ENCODE measurements at regions not wholly inside any gene's neighbourhood (a gene's known extent, or its start where the extent isn't known, plus 50 kb on each side); places are given as distances from the start of the nearest gene placed in this dataset.

DNA sequence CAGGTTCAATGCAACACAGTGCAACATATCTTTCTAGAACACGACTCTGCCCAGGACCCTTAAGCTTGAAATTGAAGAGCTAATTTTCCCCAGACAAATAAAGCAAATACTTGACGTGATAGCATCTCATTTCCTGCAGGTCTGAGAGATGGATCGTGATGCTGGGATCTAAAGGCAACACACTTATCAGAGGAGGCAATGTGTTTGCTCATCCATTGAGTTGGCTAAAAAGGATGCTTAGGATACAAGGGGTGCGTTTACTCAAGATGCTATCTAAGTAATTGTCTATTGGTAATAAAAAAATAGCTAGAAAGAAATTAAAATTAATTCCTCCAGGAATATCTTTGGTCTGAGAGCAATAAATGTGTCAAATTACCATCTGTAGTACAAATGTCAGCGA is 129.0 kb downstream of the SOCS6 start:
- TF ChIP-seq, protein P1, sequence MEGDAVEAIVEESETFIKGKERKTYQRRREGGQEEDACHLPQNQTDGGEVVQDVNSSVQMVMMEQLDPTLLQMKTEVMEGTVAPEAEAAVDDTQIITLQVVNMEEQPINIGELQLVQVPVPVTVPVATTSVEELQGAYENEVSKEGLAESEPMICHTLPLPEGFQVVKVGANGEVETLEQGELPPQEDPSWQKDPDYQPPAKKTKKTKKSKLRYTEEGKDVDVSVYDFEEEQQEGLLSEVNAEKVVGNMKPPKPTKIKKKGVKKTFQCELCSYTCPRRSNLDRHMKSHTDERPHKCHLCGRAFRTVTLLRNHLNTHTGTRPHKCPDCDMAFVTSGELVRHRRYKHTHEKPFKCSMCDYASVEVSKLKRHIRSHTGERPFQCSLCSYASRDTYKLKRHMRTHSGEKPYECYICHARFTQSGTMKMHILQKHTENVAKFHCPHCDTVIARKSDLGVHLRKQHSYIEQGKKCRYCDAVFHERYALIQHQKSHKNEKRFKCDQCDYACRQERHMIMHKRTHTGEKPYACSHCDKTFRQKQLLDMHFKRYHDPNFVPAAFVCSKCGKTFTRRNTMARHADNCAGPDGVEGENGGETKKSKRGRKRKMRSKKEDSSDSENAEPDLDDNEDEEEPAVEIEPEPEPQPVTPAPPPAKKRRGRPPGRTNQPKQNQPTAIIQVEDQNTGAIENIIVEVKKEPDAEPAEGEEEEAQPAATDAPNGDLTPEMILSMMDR (IDR thresholded peaks at IDR 0.05; ENCODE audit: low read length, missing control alignments): no peak
- no peak overlapping the region for H3K4me3 ChIP-seq (replicated peaks; ENCODE audit: low read depth, low read length)
- DNase-seq (ENCODE audit: low read depth): no peak

DNA sequence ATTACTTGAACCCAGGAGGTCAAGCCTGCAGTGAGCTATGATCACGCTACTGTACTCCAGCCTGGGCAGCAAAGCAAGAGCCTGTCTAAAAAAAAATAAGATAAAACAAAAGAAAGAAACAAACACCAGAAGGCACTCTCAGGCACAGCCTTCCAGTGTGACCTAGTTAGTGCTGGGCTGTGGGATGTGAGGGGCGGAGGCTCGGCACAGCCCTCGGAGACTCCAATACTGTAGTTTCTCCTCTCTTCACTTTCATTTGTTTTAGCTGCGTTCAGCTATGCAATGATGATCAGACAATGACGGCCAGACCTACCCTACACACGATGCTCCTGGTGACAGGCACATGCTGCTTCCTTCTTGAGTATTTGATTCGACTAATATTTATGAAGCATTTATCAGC is 127.7 kb downstream of the SOCS6 start:
- TF ChIP-seq, protein P1 (IDR thresholded peaks at IDR 0.05; ENCODE audit: low read length, missing control alignments): no peak
- DNase-seq (ENCODE audit: low read depth): no peak
- H3K4me3 ChIP-seq (replicated peaks; ENCODE audit: low read depth, low read length): no peak overlapping the region

DNA sequence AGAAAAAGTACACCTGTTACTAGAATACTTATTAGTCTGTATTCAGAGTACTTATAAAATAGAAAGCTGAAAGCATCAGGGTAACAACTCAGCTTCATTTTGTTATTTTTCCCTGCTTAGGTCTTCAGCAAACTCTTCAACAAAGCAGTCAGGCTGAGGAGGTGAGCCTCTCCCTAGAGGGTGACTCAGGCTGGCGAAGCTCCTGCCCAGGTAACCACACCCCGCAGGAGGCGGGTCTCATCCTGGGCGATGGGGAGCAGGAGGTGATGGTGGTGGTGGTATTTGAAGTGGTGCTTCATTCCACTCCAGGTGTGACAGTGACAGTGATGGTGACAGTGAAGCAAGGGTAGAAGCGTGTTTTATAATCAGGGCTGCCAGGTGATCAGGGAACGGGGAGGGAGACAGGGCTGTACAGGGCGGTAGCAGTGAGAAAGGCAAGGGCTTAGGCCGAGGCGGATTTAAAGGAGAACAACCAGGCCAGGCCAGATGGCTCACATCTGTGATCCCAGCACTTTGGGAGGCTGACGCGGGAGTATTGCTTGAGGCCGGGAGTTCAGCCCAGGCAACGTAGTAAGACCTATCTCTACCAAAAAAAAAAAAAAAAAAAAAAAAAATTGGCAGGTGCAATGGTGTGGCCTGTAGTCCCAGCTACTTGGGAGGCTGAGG is 127.1 kb downstream of the SOCS6 start:
- H3K4me3 ChIP-seq (replicated peaks; ENCODE audit: low read depth, low read length): no peak overlapping the region
- DNase-seq (ENCODE audit: low read depth): no peak
- TF ChIP-seq, protein P1 (IDR thresholded peaks at IDR 0.05; ENCODE audit: low read length, missing control alignments): no peak

- TF ChIP-seq, protein P1 (IDR thresholded peaks at IDR 0.05; ENCODE audit: low read length, missing control alignments): no peak
- no peak overlapping the region for H3K4me3 ChIP-seq (replicated peaks; ENCODE audit: low read depth, low read length)
- DNase-seq (ENCODE audit: low read depth): no peak
Measured at GRCh38 chr18:70414315-70414900, 125.6 kb downstream of the SOCS6 start.

GRCh38 chr18:70413455-70413854 is 124.6 kb downstream of the SOCS6 start:
- no peak for DNase-seq (ENCODE audit: low read depth)
- TF ChIP-seq, protein P1 (IDR thresholded peaks at IDR 0.05; ENCODE audit: low read length, missing control alignments): no peak

DNA sequence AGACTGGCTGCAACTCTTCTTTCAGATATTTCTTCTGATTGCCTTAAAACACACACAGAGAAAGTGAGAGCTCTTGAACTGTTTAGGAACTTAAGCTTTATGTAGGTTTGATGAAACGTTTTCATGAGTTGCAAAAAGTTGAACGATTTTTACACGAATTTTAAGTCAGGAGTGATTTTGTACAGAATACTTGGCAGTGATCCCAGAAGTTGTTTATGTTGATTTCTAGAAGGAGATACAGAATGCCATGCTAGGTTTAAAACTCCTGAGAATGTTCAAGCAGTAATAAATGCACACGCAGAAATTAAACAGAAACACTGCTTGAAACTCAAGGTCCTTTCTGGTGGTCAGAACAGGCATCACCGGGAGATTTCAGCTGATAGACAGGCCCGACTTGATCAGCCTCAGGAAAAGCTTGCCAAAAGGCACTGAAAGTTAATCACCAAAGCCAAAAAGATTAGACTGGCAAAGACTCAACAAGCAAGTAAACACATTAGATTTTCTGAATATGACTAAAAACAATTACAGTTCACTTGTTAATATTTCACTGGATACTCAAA is 123.1 kb downstream of the SOCS6 start:
- DNase-seq (ENCODE audit: low read depth): peak; percentile 44
- no peak overlapping the region for H3K4me3 ChIP-seq (replicated peaks; ENCODE audit: low read depth, low read length)
- TF ChIP-seq, protein P1 (IDR thresholded peaks at IDR 0.05; ENCODE audit: low read length, missing control alignments): no peak

More at GRCh38 chr18:70413455-70413854, 124.6 kb downstream of the SOCS6 start:
- no peak overlapping the region for H3K4me3 ChIP-seq (replicated peaks; ENCODE audit: low read depth, low read length)
